ENCODE measurements at regions not wholly inside any gene's neighbourhood (a gene's known extent, or its start where the extent isn't known, plus 50 kb on each side); places are given as distances from the start of the nearest gene placed in this dataset.

DNA sequence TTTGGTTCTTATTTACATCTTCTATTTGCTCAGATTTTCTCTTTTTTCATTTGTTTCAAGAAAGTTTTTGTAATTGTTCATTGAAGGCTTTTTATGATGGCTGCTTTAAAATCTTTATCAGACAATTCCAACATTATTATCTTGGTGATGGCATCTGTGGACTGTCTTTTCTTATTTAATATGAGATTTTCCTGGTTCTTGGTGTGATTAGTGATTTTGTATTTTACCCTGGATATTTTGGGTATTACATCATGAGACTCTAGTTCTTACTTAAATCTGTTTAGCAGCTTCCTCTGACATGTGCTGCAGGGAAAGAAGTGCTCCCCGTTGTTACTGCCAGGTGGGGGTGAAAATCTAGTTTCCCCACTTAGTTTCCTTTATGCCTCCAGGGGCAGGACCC, 94.2 kb upstream of the ANKH start:
- TF ChIP-seq, protein P1, sequence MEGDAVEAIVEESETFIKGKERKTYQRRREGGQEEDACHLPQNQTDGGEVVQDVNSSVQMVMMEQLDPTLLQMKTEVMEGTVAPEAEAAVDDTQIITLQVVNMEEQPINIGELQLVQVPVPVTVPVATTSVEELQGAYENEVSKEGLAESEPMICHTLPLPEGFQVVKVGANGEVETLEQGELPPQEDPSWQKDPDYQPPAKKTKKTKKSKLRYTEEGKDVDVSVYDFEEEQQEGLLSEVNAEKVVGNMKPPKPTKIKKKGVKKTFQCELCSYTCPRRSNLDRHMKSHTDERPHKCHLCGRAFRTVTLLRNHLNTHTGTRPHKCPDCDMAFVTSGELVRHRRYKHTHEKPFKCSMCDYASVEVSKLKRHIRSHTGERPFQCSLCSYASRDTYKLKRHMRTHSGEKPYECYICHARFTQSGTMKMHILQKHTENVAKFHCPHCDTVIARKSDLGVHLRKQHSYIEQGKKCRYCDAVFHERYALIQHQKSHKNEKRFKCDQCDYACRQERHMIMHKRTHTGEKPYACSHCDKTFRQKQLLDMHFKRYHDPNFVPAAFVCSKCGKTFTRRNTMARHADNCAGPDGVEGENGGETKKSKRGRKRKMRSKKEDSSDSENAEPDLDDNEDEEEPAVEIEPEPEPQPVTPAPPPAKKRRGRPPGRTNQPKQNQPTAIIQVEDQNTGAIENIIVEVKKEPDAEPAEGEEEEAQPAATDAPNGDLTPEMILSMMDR (IDR thresholded peaks at IDR 0.05; ENCODE audit: low read depth, low read length) = no peak
- no peak for TF ChIP-seq EZH2phosphoT487 (IDR thresholded peaks at IDR 0.05; ENCODE audit: low read depth)

Measured in OCI-LY3 (cell line).